CD4-positive, alpha-beta T cell treated with Interleukin-4 for 4 hours (primary cell): ENCODE measurements at regions not wholly inside any gene's neighbourhood (a gene's known extent, or its start where the extent isn't known, plus 50 kb on each side); places are given as distances from the start of the nearest gene placed in this dataset.

Experiments used
- DNase-seq: peaks from one replicate; pipeline ENCODE4 v3.0.0-alpha.2; 2020

DNA sequence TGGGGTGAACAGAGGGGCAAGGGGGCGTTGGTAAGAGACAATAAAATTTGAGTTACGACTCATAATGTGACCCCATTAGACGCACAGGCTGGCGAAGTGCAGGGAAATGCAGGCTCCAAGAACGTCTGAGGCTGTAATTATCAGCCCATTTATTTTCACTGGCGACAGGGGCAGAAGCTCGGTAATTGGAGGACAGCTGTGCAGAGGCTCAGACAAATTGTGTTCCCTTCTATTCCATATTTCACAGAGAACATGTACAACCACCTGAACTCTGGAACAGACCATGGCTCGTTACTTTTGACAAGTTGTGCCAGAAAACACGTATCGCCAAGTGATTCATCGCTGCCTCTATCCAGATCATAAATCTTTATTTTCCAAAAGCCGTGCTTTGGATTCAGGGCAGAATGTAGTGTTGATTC, 137.3 kb upstream of the FRMD4A start:
- DNase-seq: no peak

DNA sequence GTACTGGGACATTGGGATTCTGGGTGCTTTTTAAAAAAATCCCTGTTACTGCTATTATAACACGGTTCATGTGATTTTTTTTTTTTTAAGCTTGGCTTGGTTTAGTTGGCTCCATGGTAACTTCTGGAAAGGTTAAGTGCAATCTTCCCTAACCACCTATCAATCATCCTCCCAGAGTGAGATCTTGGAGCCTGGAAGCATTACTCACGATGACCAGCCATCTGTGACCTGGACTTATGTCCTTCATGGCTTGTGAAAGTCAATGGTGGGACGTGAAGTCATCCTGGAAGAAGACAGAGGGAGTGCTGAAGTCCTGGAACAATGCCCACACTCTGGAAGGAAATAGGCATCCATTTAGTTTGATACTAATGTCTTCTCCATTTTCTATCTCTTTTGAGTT, 135.5 kb upstream of the FRMD4A start:
- DNase-seq: no peak

DNA sequence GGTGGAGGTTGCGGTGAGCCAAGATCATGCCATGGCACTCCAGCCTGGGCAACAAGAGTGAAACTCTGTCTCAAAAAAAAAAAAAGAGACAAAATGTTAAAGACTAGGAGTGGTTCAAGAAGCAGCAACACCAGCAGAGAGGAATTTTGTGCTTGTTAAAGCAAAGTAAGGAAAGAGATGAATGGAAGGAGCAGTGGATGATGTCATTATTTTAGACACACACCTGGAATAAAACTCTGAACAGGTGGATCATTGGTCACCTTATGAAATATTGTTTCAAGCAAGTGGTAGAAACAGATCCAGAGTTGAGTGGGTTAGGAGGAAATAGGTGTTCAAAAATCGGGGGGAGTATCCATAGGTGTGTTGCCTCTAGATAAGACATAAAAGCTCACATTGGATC, 129.7 kb upstream of the FRMD4A start:
- no peak for DNase-seq

DNA sequence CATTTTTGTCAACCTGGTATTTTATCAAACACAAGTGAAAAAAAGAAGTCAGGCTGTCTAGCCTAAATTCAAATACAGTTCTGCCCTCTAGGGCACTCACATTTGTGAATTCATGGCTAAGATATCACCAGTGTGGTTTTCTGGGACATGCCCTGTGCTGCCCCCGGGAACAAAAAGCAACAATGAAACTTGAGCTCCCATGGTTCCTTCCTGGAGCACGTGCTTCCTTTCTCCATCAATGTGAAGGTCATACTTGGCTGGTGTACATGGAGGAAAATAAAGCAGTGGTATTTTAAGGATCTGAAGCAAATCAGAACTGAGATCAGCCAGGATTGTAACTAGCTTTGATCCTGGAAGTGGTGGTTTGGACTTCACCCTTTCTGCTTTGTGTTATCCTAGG, 128.9 kb upstream of the FRMD4A start:
- no peak for DNase-seq

DNA sequence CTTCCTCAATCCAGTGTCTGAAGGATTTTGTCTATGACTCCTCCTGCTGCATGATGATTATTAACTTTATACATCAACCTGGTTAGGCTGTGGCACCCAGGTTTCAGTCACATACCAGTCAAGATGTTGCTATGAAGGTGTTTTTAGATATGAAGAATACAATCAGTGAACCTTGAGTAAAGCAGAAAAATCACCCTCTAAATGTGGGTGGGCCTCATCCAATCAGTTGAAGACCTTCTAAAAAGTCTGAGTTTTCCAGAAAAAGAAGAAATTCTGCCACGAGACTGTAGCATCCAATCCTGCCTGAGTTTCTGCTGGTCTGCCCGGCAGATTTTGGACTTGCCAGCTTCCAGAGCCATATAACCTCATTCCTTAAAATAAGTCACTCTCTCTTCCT, 126.1 kb upstream of the FRMD4A start:
- DNase-seq: no peak

DNA sequence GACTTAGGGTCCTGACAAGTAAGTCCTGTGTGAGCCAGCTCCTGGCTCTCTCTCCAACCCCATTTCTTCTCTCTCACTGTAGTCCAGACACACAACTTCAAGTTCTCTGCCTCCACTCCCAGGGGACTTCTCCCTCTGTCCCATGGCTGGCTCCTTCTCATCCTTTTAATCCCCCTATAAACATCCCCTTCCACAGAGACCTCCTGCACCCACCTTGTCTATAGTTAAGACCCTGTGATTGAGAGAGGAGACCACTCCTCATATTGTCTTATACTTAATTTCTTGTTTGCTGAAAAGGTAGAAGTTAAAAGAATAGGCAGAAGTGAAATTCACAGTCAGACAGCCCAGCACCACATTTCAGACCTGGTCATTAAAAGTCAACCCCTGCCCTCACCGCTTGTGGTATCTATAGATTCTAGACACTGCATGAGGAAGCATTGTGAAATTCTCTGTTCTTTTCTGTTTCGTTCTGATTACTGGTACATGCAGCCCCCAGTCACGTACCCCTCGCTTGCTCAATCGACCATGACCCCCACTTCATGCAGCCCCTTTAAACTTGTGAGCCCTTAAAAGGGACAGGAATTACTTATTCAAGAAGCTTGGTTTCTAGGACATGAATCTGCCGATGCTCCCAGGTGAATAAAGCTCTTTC, 125.6 kb upstream of the FRMD4A start:
- DNase-seq: no peak

DNA sequence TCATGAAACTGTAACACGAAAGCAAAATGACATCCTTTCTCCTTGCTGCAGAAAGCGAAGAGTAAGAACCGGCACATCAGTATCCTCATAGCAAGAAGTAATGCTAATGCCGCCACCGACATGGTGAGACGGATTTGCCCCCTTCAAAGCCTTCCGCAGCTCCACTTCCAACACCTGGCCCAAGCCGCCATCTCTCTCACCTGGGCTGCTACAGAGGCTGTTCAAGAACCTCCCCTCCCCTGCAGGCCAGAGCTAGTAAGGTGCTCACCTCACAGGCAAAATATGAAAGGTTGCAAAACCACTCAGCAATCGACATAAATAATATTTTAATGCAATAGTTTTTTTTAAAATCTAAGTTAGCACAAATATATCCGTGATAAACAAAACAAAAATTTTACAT, 123.9 kb upstream of the FRMD4A start:
- no peak for DNase-seq

DNA sequence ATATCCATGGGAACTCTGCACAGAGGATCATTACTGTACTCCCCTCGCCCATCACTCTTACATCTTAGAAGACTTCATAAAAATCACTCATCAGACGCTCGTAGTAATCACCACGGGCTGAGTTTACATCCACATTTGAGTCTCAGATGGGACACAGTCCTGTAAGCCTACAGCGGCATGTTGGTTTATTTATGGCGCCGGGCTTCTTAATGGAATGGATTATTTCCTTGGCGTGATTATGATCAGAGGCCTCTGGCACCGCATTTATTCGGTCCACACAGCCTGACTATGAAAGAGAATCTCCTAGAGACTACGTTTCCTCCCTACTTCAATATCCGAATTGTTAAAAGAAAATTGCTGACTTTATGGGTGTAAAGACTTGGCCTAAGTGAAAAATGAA, 123.5 kb upstream of the FRMD4A start:
- DNase-seq: no peak

DNA sequence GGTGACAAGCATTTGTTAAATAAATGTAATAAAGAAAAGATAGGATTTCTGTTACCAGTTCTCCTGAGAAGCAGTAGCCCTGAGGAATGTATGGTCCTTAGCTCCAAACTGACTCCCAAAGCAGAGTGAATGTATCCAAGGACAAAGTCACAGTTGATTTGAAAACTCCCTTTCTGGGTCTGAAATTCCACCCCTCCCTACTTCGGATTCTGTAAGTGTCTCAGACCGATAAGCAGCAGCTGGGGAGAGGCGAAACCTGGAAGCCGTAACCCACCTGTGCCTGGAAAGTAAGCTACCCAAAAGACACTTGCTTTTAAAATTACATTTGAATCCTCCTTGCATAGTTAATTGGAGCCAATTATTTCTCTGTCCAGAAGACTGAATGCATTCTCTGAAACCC, 122.9 kb upstream of the FRMD4A start:
- no peak for DNase-seq

DNA sequence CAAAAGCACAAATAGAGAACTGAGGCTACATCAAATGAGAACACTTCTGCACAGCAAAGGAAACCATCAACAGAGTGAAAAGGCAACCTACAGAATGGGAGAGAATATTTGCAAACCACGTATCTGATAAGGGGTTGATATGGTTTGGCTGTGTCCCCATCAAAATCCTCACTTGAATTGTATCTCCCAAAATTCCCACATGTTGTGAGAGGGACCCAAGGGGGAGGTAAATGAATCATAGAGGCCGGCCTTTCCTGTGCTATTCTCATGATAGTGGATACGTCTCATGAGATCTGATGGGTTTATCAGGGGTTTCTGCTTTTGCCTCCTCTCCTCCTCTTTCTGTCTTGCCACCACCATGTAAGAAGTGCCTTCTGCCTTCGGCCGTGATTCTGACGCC, 120.6 kb upstream of the FRMD4A start:
- DNase-seq: no peak

DNA sequence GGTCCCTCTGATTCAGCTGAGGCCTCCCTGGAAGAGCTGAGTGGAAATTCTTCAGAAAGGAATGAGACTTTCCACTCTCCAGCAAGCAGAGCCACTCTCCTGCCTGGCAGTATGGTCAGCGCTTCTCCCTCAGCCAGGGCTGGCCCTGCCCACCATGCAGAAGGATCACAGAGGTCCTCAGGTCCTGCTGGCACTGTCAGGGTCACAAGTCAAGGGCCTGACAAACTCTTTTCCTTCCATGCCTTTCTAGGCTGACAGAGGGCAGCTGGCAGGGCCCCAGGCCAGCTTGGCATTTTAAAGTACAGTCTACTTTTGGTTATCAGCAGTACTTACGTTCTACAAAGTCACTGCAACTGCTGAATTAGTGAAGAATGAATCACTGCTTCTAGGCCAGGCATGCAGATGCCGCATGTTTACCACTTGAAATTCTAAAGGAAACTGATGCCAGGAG, 119.3 kb upstream of the FRMD4A start:
- no peak for DNase-seq

DNA sequence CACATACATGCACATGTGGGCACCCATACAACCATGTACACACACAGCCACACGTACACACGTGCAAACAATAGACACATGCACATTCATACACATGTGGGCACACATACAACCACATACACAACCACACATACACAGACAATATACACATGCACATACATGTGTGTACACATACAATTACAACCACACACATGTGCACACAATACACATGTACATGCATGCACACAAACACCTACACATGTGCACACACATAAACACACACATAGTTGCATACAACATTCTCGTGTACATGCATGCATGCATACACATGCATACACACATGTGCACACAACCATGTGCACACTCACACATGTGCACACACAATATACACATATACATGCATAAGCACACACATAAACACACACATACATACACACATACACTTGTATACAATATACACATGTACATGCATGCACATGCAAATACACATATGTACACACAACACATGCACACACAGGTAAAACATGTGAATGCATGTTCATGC, 118.6 kb upstream of the FRMD4A start:
- DNase-seq: no peak

DNA sequence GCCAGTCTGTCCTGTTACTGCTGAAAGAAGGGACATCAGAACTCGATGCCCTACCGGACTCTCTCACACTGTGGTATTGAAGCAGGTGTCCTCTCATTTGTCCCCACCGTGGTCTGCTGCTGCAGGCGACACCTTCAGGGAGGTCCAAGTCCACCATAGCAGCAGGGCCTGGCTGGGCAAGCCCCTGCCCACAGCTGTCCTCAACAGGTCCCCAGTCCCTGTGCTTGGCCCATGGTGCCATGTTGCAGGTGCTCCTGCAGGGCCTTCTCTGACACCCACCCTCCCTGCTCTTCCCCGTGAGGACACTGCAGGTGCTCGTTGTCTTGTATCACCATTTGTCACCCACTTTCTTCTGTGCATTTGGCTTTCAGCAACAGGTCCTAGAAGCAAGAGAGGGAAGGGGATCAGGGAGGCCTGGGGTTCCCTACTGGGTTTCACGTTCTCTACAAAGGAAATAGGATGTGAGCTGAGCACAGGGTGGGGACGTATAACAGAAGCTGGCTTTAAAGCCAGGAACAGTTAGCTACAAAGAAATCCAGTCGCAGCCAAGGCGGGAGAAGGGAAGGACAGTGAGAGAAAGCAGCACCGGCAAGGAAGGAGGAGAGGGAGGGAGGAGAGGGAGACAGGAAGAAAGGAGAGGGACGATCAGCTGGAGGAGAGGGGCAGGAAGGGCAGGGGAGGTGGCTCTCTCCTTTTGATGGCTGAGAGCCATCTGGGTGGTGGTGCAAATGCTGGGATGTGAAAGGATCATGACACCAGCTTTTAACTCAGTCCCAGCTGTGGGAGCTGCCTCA, 117.7 kb upstream of the FRMD4A start:
- no peak for DNase-seq

DNA sequence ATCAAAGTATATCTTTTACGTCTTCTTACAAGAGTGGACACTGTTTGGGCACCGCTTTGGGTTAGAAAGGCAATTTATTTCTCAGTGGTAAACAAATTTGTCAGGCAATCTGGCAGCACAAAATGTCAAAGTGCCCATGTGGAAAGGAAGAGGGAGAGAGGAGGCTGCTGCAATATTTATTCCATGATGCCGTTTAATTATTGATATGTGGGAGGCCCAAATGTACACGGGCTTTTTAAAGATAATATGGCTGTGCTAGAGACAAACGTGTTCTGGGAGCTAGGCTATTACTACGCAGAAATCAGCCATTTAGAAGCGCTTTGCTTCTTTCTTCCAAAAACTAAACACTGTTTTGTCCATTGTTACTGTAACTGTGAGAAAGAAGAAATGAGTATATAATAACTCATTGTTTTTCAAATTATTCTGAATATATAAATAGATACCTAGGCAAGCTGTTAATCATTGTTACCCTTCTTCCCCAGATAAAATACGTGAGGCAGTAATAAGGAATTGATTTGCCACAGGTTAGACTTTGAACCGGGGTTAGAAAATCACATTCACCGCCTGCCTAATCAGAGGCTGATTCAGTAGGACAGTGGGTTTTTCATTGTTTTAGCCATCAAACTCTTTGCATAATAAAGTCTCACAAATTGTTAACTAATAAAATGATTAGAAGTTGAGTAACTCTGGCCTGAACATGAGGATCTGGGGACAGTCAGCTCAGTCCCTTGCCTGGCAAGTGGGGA, 116.5 kb upstream of the FRMD4A start:
- no peak for DNase-seq

DNA sequence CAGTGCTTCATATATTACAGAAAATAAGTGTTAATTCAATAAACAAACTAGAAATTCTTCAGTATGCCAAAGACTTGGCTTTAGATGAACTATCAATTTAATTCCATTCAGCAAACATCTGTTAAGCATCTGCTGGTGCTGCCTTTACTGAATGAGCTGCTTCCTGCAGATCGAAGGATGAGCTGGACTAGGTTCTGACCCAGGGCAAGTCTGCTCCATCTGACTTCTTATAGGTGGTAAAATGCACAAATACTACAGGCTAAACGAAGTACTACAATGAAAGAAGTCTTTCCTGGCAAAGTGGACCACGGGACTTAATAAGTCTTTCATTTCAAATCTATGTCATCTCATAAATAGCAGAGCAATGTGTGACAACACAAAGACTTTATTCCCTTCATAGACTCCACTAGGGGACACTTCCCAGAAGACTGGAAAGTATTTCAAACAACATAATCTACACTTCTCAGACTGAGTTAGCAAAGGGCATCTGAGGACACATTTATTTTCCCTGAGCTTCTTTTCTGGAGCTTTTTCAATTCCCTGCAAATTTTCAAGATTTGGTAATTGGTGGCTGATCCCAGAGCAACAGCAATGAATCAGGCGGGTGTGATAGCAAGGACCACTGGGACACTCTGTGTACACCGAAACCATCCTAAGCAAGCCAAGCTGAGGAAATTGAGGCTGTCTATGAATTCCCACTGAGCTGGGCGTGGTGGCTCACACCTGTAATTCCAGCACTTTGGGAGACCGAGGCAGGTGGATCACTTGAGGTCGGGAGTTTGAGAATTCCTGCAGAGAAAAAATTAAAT, 108.9 kb upstream of the FRMD4A start:
- DNase-seq: no peak

DNA sequence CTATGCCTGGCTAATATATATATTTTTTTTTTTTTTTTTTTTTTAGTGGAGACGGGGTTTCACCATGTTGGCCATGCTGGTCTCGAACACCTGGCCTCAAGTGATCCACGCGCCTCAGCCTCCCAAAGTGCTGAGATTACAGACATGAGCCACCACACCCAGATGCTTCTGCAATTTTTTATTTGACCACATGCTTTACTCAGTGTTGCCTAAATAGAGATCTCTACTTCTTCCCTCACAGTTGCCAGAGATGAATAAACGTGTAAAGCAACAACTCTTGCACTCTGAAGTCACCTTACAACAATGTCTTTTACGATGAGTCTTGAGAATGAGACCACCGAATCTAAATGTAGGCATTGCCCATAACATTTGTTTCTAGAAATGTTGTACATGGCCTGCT, 107.9 kb upstream of the FRMD4A start:
- no peak for DNase-seq

DNA sequence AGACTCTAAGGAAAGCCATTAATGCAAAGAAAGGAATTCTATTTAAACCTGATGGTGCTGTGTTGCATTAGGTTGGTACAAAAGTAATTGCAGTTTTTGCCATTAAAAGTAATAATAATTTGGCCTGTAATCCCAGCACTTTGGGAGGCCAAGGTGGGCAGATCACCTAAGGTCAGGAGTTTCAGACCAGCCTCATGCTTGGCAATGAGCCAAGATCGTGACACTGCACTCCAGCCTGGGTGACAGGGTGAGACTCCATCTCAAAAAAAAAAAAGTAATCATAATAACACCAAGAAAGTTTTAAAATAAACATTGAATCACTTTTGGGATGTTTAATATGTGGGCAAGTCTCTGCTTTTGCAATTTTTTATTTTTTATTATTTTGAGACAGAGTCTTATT, 107.3 kb upstream of the FRMD4A start:
- no peak for DNase-seq

DNA sequence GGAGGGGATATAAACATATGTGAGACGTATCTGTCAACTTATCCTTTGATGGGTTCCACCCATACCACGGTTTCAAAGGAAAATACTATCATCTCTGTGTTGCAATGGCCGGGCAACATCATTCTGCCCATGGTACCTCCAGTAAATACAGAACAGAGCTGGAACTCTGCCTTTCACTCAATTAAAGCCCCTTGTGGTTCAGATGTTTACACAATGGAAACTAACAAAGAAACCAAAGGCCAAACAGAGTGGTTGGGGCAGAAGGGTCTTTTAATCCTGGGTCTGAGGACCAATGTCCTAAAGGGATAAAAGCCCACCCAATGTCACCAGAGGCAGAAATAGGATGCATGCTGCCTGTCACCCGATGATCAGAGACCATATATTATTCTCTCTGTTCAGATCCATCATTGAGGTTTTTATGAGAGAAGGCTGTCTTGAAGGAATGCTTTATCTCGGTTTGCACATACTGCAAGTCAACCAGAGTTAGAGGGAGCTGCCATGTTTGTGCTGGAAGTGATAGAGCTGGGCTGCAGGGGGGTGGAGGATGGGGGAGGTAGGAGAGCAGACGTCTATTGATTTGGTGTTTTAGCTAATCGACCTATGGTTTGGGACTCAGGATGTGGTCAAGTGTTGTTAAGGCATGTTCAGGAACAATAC, 105.4 kb upstream of the FRMD4A start:
- no peak for DNase-seq

DNA sequence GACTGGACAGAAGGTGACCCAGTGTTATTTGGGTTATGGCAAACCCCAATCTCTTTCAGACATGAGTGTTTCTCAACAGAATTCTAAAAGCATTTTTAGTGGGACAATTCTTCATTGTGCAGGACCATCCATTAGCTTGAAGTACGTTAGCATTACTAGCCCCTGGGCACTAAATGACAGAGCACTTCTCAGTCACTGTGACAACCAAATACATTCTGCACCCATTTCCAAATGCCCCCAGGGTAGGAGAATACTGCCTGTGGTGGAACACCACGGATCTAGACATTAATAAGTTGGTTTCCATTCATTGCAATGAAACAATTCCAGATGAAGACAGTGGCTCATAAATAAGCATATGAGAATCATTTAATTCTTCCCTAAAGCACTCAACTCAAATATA, 102.4 kb upstream of the FRMD4A start:
- no peak for DNase-seq

DNA sequence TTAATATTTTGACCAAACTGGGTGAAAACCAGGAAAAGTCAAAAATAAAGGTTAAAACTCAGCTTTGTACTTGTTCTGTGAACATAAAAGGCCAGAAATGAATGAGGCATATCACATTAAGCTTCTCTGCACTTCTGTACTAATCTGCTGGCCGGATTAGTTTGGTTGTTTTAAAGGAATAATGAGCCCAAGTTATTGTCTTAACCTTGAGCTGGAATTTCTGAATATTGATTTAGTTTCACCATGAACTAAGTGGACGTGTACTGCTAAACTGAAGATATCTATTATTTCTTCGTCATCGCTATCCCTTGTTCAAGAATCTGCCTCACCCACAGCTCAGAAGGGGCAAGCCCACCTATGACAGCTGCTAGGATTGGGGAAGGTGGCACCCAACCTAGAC, 101.1 kb upstream of the FRMD4A start:
- no peak for DNase-seq

DNA sequence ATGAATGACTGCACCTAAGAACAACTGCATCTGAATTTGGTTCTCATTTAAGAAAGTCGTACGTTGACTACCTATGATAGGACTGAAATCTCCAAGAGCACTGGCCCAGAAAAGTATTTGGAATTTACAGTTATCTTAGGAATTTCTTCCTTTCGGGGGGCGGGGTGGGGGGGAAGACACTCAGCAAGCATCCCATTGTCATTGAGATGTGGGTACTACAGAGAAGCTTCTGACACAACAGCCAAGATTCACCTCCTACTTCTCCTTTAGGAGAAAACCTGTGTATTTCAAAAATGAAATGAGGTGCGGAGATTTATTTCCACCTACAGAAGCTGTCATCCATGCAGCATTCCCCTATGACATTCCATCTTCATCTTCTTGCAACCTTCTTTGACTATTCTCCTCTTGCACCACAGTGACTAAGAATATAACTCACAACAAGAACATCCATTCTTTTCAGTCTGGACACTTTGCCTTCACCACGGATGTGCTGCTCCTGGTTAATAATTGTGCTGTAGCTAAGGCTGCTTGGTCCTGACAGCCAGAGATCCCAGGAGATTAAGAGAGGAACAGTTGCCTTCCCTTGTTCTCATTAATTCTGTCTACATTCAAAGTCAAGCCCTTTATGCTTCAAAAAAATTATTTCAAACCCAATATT, 98.4 kb upstream of the FRMD4A start:
- no peak for DNase-seq

DNA sequence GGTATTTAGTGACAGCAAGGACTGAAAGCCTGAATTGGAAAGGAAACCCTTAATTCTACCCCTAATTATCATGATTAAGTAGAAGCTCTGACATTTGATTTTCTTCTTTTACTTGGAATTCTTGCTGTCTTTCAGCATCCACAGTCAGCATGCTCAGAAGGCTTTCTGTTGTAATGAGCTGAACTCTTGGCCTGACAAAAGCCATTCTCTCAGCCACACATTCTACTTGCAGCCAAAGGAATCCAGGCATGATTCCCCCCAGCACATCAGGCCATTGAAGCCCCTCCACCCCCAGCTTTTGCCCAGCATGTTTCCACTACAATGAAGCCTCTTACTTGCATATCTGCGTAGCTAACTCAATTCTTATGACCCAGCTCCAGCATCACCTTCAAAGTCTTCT, 94.3 kb upstream of the FRMD4A start:
- DNase-seq: no peak
